CD4-positive, alpha-beta T cell treated with Interleukin-6 at 100 ng/mL for 8 hours (primary cell): ENCODE measurements at regions not wholly inside any gene's neighbourhood (a gene's known extent, or its start where the extent isn't known, plus 50 kb on each side); places are given as distances from the start of the nearest gene placed in this dataset.
"Not testable (repeated sequence)": the region's sequence is repeated elsewhere in the genome, so short reads cannot be mapped to it uniquely, and the experiment has no call there.

Experiments used
- DNase-seq: peaks from one replicate; pipeline ENCODE4 v3.0.0-alpha.2; 2020; ENCODE audit warnings: mixed read lengths, low spot score

GRCh38 chr13:104534847-104535246 is 1468.6 kb upstream of the SLC10A2 start:
- no peak for DNase-seq

GRCh38 chr13:104532132-104532531 is 1465.9 kb upstream of the SLC10A2 start:
- DNase-seq, result no peak

DNA sequence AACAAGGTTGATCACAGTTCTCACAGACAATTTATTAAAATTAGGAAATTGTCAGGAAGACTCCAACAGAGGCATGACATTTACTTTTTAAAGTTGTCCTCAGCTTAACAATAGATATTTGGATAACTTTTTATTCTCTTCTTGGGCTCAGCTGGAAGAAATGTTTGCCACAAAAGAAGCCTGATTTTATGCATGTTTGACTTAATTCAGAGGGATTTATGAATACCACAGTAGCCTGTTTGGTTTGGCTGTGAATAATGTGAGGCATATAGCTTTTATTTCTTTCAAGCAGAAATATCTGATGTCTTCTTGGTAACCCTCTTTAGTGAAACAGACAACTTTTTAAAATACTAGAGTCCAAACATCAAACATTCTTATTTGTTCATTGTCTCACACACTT is 1464.5 kb upstream of the SLC10A2 start:
- no peak for DNase-seq

- no peak for DNase-seq
Measured at GRCh38 chr13:104526561-104526960, 1460.3 kb upstream of the SLC10A2 start.

DNA sequence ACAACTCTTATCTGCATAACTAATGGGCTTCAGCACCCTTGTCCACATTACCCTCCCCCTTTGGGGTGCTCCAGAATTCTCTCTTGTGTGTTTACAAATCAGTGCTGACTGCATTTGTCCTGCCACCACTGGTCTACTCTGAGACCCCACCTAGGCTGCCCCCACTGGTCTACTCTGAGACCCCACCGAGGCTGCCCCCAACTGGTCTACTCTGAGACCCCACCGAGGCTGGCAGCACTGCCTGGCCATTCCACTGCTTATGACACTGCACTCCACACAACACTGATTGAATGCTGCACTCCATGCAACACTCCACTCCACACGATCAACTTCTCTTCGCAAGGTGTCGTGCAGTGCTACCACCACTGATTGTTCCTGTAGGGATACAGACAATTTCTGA is 1459.2 kb upstream of the SLC10A2 start:
- DNase-seq, result no peak

- no peak for DNase-seq
Measured at GRCh38 chr13:104522235-104523072, 1456.2 kb upstream of the SLC10A2 start.

- no peak for DNase-seq
Measured at GRCh38 chr13:104510422-104510821, 1444.2 kb upstream of the SLC10A2 start.

DNA sequence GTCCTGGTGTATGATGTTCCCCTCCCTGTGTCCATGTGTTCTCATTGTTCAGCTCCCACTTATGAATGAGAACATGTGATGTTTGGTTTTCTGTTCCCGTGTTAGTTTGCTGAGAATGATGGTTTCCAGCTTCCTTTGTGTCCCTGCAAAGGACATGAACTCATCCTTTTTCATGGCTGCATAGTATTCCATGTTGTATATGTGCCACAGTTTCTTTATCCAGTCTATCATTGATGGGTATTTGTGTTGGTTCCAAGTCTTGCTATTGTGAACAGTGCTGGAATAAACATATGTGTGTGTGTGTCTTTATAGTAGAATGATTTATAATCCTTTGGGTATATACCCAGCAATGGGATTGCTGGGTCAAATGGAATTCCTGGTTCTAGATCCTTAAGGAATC is 1427.3 kb upstream of the SLC10A2 start:
- DNase-seq, result not testable (repeated sequence)

DNA sequence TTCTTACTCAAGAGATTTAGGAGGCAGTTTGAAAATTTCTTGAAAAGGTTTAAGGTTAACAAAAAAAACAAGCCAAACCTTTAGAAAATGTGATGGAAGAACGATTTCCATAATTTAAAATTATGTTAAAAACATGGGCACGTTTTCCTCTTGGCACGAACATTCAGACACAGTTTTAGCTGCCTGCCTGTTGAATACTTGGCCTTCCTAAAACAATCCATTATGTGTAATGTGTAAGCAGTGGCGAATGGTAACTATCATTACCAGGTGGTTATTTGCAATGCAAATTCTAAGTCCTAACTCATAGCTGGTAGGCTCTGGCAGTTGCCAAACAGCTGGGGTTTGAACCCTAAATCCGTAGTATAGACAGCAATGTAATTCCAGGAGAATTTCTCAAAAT is 1425.7 kb upstream of the SLC10A2 start:
- no peak for DNase-seq

DNA sequence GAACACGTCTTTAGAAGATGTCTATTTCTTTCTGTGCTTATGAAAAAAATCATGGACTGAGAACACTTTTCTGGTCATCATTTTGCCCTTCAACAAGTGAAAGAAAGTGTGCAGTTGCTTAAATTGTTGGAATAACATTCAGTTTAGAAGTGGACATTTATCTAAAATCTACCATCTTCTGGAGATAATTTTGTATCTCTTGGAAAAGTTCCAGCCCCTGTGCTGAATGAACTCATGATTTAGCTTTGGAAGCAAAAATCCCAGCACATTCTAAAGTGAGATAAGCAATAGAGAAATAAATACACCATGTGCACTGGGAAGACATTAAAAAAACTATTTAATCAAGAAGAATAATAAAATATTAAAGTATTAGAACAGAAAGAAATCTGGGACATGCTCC is 1420.8 kb upstream of the SLC10A2 start:
- DNase-seq, result no peak

GRCh38 chr13:104485571-104485970 is 1419.4 kb upstream of the SLC10A2 start:
- DNase-seq, result no peak

- DNase-seq, result no peak
Measured at GRCh38 chr13:104483631-104484030, 1417.4 kb upstream of the SLC10A2 start.

- DNase-seq, result no peak
Measured at GRCh38 chr13:104477261-104477660, 1411.0 kb upstream of the SLC10A2 start.

- no peak for DNase-seq
Measured at GRCh38 chr13:104473936-104474335, 1407.7 kb upstream of the SLC10A2 start.

GRCh38 chr13:104466016-104466415 is 1399.8 kb upstream of the SLC10A2 start:
- DNase-seq, result no peak

GRCh38 chr13:104461049-104461448 is 1394.8 kb upstream of the SLC10A2 start:
- no peak for DNase-seq

GRCh38 chr13:104460554-104460953 is 1394.3 kb upstream of the SLC10A2 start:
- no peak for DNase-seq

GRCh38 chr13:104450006-104450405 is 1383.8 kb upstream of the SLC10A2 start:
- no peak for DNase-seq

DNA sequence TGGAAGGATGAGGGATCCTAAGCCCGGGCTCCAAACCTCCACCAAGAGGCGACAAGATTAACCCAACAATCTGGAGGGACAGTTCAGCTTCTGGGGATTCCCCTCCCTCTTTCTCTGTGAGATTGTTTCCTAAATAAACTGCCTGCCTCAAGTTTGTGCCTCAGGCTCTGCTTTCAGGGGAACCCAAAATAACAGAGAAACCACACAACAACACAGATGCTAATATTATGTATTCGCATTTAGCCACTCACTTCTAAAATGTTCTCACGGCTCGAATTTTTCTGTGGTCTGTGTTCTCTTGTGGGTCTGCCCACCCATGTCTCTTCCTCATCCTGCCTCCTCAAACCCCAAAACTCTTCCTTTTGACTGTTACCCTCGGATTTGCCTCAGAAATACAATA is 1381.1 kb upstream of the SLC10A2 start:
- DNase-seq, result no peak

GRCh38 chr13:104442536-104442935 is 1376.3 kb upstream of the SLC10A2 start:
- DNase-seq, result no peak

DNA sequence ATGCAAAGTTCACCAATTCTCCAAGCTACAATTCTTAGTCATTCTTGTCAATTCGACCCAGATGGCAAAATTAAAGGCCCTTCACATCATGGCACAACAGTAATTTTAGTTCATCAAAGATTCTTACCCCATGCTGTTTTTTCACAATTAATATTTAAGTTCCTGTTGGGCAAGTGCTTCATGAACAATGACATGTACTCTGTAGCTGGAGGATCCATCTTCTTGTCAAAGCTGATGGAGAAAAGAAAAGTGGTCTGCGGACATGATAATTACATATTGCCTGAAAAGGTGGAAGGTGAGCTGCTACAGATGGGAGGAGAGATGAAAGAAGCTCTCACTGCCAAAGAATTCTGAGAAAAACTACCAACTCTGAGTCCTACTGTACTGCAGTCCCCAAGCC is 1370.3 kb upstream of the SLC10A2 start:
- DNase-seq, result no peak

GRCh38 chr13:104431895-104432294 is 1365.7 kb upstream of the SLC10A2 start:
- DNase-seq, result no peak

GRCh38 chr13:104426435-104426834 is 1360.2 kb upstream of the SLC10A2 start:
- no peak for DNase-seq

- no peak for DNase-seq
Measured at GRCh38 chr13:104422668-104423067, 1356.5 kb upstream of the SLC10A2 start.
